ENCODE measurements at regions not wholly inside any gene's neighbourhood (a gene's known extent, or its start where the extent isn't known, plus 50 kb on each side); places are given as distances from the start of the nearest gene placed in this dataset.

GRCh38 chr1:184919892-184920291 lies 54.4 kb downstream of the NIBAN1 start:
- no peak for DNase-seq (ENCODE audit: low read depth in 2 of 2)

GRCh38 chr1:184915463-184916090 lies 58.7 kb downstream of the NIBAN1 start:
- no peak for DNase-seq (ENCODE audit: low read depth in 2 of 2)

GRCh38 chr1:184914149-184914548 lies 60.2 kb downstream of the NIBAN1 start:
- no peak for DNase-seq (ENCODE audit: low read depth in 2 of 2)

GRCh38 chr1:184912392-184912791 lies 61.9 kb downstream of the NIBAN1 start:
- no peak for DNase-seq (ENCODE audit: low read depth in 2 of 2)

- DNase-seq (ENCODE audit: low read depth in 2 of 2) = no peak
Observed at GRCh38 chr1:184911830-184912229, 62.5 kb downstream of the NIBAN1 start.

GRCh38 chr1:184911103-184911745 lies 63.1 kb downstream of the NIBAN1 start:
- no peak for DNase-seq (ENCODE audit: low read depth in 2 of 2)

GRCh38 chr1:184910691-184911091 lies 63.6 kb downstream of the NIBAN1 start:
- DNase-seq (ENCODE audit: low read depth in 2 of 2) = no peak

- no peak for DNase-seq (ENCODE audit: low read depth in 2 of 2)
Observed at GRCh38 chr1:184910005-184910404, 64.3 kb downstream of the NIBAN1 start.

GRCh38 chr1:184909019-184909418 lies 65.3 kb downstream of the NIBAN1 start:
- no peak for DNase-seq (ENCODE audit: low read depth in 2 of 2)

- no peak for DNase-seq (ENCODE audit: low read depth in 2 of 2)
Observed at GRCh38 chr1:184908506-184908905, 65.8 kb downstream of the NIBAN1 start.

- DNase-seq (ENCODE audit: low read depth in 2 of 2) = no peak
Observed at GRCh38 chr1:184907500-184907899, 66.8 kb downstream of the NIBAN1 start.

GRCh38 chr1:184906761-184907160 lies 67.5 kb downstream of the NIBAN1 start:
- DNase-seq (ENCODE audit: low read depth in 2 of 2) = no peak

GRCh38 chr1:184905601-184906322 lies 68.5 kb downstream of the NIBAN1 start:
- DNase-seq (ENCODE audit: low read depth in 2 of 2) = no peak

- DNase-seq (ENCODE audit: low read depth in 2 of 2) = no peak
Observed at GRCh38 chr1:184903111-184903692, 71.1 kb downstream of the NIBAN1 start.

- DNase-seq (ENCODE audit: low read depth in 2 of 2) = no peak
Observed at GRCh38 chr1:184900507-184900906, 73.8 kb downstream of the NIBAN1 start.

- DNase-seq (ENCODE audit: low read depth in 2 of 2) = no peak
Observed at GRCh38 chr1:184896000-184896399, 78.3 kb downstream of the NIBAN1 start.

- DNase-seq (ENCODE audit: low read depth in 2 of 2) = no peak
Observed at GRCh38 chr1:184895086-184895485, 79.2 kb downstream of the NIBAN1 start.

GRCh38 chr1:184893695-184894094 lies 80.6 kb downstream of the NIBAN1 start:
- no peak for DNase-seq (ENCODE audit: low read depth in 2 of 2)

GRCh38 chr1:184892116-184892515 lies 82.2 kb downstream of the NIBAN1 start:
- no peak for DNase-seq (ENCODE audit: low read depth in 2 of 2)

- DNase-seq (ENCODE audit: low read depth in 2 of 2) = no peak
Observed at GRCh38 chr1:184891440-184891839, 82.9 kb downstream of the NIBAN1 start.

- peak in 1 of 2 donors; percentile 17 for DNase-seq (ENCODE audit: low read depth in 2 of 2)
Observed at GRCh38 chr1:184890539-184890973, 83.8 kb downstream of the NIBAN1 start.

GRCh38 chr1:184889902-184890301 lies 84.4 kb downstream of the NIBAN1 start:
- DNase-seq (ENCODE audit: low read depth in 2 of 2) = no peak

- no peak for DNase-seq (ENCODE audit: low read depth in 2 of 2)
Observed at GRCh38 chr1:184889166-184889565, 85.1 kb downstream of the NIBAN1 start.
